HCT116 (cell line): ENCODE measurements at regions not wholly inside any gene's neighbourhood (a gene's known extent, or its start where the extent isn't known, plus 50 kb on each side); places are given as distances from the start of the nearest gene placed in this dataset.

Experiments
- ATAC-seq: fragments of 200-7000 bp; cut with Tn5 transposase; 2 replicates; pipeline ENCODE4 v1.9.1; 2020; ENCODE audit warnings: mild to moderate bottlenecking, moderate library complexity
- BruUV-seq: library from RNA; stranded (reverse); fragments of 400-500 nt; replicated peaks from 2 replicates; lab custom pipeline; 2021; lab: Mats Ljungman, UMichigan
- CTCF ChIA-PET: fragments of 300-600 bp; sonication (Branson Sonifier 250); formaldehyde crosslinking; loops from one replicate; lab custom pipeline; 2021; ENCODE audit warnings: antibody characterized with exemption; lab: Charles Lee
- POLR2A ChIA-PET: fragments of 300-600, 350-600 bp; sonication (Branson Sonifier 250); formaldehyde crosslinking; loops from one replicate; lab custom pipeline; 2021; ENCODE audit warnings: antibody characterized with exemption; lab: Charles Lee
- RAD21 ChIA-PET, 2 experiments: fragments of 300-600 bp; sonication (Branson Sonifier 250); formaldehyde crosslinking; loops; one replicate each; lab custom pipeline; 2023; ENCODE audit warnings: low total read pairs in 2 of 2; ENCODE audit not compliant: uncharacterized antibody in 2 of 2, unreplicated experiment in 2 of 2, low non-redundant PET in 1 of 2; lab: Charles Lee
- DNase-seq: peaks from one replicate; pipeline ENCODE4 v3.0.0-alpha.2; 2010; ENCODE audit warnings: low read depth, low spot score
- H2AFZ ChIP-seq: fragments of 200-600 bp; shearing (Covaris generic), sonication (generic); 2 replicates; pipeline ENCODE4 v1.6.1; 2017; ENCODE audit warnings: low read depth, mixed run types, mixed read lengths, antibody characterized with exemption, low read length; ENCODE audit not compliant: poor library complexity, severe bottlenecking
- H3K27ac ChIP-seq: 2 replicates; pipeline ENCODE4 v1.5.1; 2012; ENCODE audit warnings: low read depth, low read length
- H3K27me3 ChIP-seq: fragments of 200-600 bp; sonication (generic); 2 replicates; pipeline ENCODE4 v1.6.1; 2016; ENCODE audit warnings: mixed run types, low read length, mixed read lengths; ENCODE audit not compliant: insufficient read depth
- H3K36me3 ChIP-seq, 2 experiments: fragments of 200-500 bp in 1 of 2; fragments of 200-600 bp in 1 of 2; sonication (Bioruptor generic) in 1 of 2; sonication (generic) in 1 of 2; 2 replicates each; pipeline versions ENCODE4 v1.5.1 to v1.6.1; 2014 to 2016; ENCODE audit warnings: low read length in 2 of 2, inconsistent platforms in 1 of 2, mixed read lengths in 1 of 2, mixed run types in 1 of 2; ENCODE audit not compliant: insufficient read depth in 2 of 2, control insufficient read depth in 1 of 2
- H3K4me1 ChIP-seq, 2 experiments: fragments of 200-600 bp in 1 of 2; sonication (generic) in 1 of 2; 2 replicates each; pipeline versions ENCODE4 v1.5.1 to v1.6.1; 2012 to 2017; ENCODE audit warnings: low read length in 2 of 2, inconsistent platforms in 1 of 2, mild to moderate bottlenecking in 1 of 2, mixed read lengths in 1 of 2, mixed run types in 1 of 2, moderate library complexity in 1 of 2; ENCODE audit not compliant: insufficient read depth in 2 of 2, control insufficient read depth in 1 of 2
- H3K4me2 ChIP-seq: fragments of 200-600 bp; sonication (generic); 2 replicates; pipeline ENCODE4 v1.6.1; 2017; ENCODE audit warnings: mixed run types, low read length, mixed read lengths
- H3K4me3 ChIP-seq, 2 experiments: fragments of 200-600 bp in 1 of 2; sonication (generic) in 1 of 2; replicated peaks in 1 of 2; 2 replicates each; pipeline ENCODE4 v1.5.1; 2011 to 2016; ENCODE audit warnings: low read length in 2 of 2, control low read depth in 1 of 2, low read depth in 1 of 2, mild to moderate bottlenecking in 1 of 2, mixed read lengths in 1 of 2, mixed run types in 1 of 2
- H3K79me2 ChIP-seq: fragments of 200-600 bp; sonication (generic); 2 replicates; pipeline ENCODE4 v1.6.1; 2017; ENCODE audit warnings: mild to moderate bottlenecking, mixed run types, low read length, moderate library complexity, mixed read lengths; ENCODE audit not compliant: insufficient read depth
- H3K9ac ChIP-seq: fragments of 200-600 bp; sonication (generic); 2 replicates; pipeline ENCODE4 v1.6.1; 2016; ENCODE audit warnings: low read length, mixed read lengths
- H3K9me2 ChIP-seq: fragments of 200-600 bp; sonication (generic), shearing (Covaris generic); 2 replicates; pipeline ENCODE4 v1.6.1; 2017; ENCODE audit warnings: mixed run types, mild to moderate bottlenecking, moderate library complexity; ENCODE audit not compliant: insufficient read depth
- H3K9me3 ChIP-seq, 2 experiments: fragments of 200-500 bp in 1 of 2; fragments of 200-600 bp in 1 of 2; sonication (Bioruptor generic) in 1 of 2; sonication (generic) in 1 of 2; 2 replicates each; pipeline ENCODE4 v1.6.1; 2014 to 2017; ENCODE audit warnings: low read length in 2 of 2, mixed read lengths in 2 of 2, inconsistent platforms in 1 of 2, low read depth in 1 of 2, mild to moderate bottlenecking in 1 of 2, mixed run types in 1 of 2, moderate library complexity in 1 of 2; ENCODE audit not compliant: control insufficient read depth in 1 of 2, insufficient read depth in 1 of 2
- H4K20me1 ChIP-seq: fragments of 200-600 bp; sonication (generic), shearing (Covaris generic); 2 replicates; pipeline ENCODE4 v1.6.1; 2017; ENCODE audit warnings: mixed run types, mild to moderate bottlenecking, moderate library complexity; ENCODE audit not compliant: insufficient read depth
- CEBPB ChIP-seq: IDR thresholded peaks from 2 replicates; pipeline ENCODE4 v1.6.1; 2012; ENCODE audit warnings: low read depth
- CTCF ChIP-seq, 3 experiments: fragments of 200-600 bp in 1 of 3; sonication (generic) in 1 of 3; IDR thresholded peaks in 2 of 3; conservative IDR thresholded peaks in 1 of 3; 2 replicates each; pipeline ENCODE4 v1.5.1; 2012 to 2017; ENCODE audit warnings: low read depth in 2 of 3, low read length in 2 of 3, antibody characterized with exemption in 1 of 3, borderline replicate concordance in 1 of 3, control low read depth in 1 of 3, mild to moderate bottlenecking in 1 of 3, mixed read lengths in 1 of 3, mixed run types in 1 of 3, moderate library complexity in 1 of 3; ENCODE audit not compliant: insufficient read depth in 1 of 3
- EGR1 ChIP-seq: IDR thresholded peaks from 2 replicates; pipeline ENCODE4 v1.6.1; 2012; ENCODE audit warnings: low read depth
- EZH2 ChIP-seq: fragments of 200-600 bp; sonication (generic); IDR thresholded peaks from 2 replicates; pipeline ENCODE4 v1.6.1; 2017; ENCODE audit warnings: antibody characterized with exemption, mixed run types
- EZH2phosphoT487 ChIP-seq: fragments of 200-600 bp; IDR thresholded peaks from 2 replicates; pipeline ENCODE4 v1.6.1; 2018; ENCODE audit warnings: antibody characterized with exemption, borderline replicate concordance
- FOSL1 ChIP-seq: IDR thresholded peaks from 2 replicates; pipeline ENCODE4 v1.6.1; 2012; ENCODE audit warnings: low read depth
- JUND ChIP-seq: IDR thresholded peaks from 2 replicates; pipeline ENCODE4 v1.6.1; 2012
- POLR2A ChIP-seq: IDR thresholded peaks from 2 replicates; pipeline ENCODE4 v1.7.0; 2011; ENCODE audit warnings: borderline replicate concordance; ENCODE audit not compliant: insufficient read depth, insufficient read length; ENCODE audit errors: extremely low read depth
- POLR2AphosphoS5 ChIP-seq: IDR thresholded peaks from 2 replicates; pipeline ENCODE4 v1.6.1; 2011; ENCODE audit warnings: mild to moderate bottlenecking, low read depth, low read length, moderate library complexity
- RAD21 ChIP-seq: IDR thresholded peaks from 2 replicates; pipeline ENCODE4 v1.6.1; 2012; ENCODE audit warnings: low read depth, mild to moderate bottlenecking
- SIN3A ChIP-seq: IDR thresholded peaks from 2 replicates; pipeline ENCODE4 v1.6.1; 2012; ENCODE audit warnings: low read depth
- SP1 ChIP-seq: IDR thresholded peaks from 2 replicates; pipeline ENCODE4 v1.6.1; 2012; ENCODE audit warnings: low read depth
- SRF ChIP-seq: IDR thresholded peaks from 2 replicates; pipeline ENCODE4 v1.6.1; 2012; ENCODE audit warnings: low read depth
- TCF7L2 ChIP-seq: IDR thresholded peaks from 2 replicates; pipeline ENCODE4 v1.7.0; 2011; ENCODE audit warnings: borderline replicate concordance, inconsistent platforms; ENCODE audit not compliant: insufficient read depth, insufficient read length; ENCODE audit errors: extremely low read depth
- ZNF274 ChIP-seq: fragments of 200-500 bp; sonication (Bioruptor generic); IDR thresholded peaks from 2 replicates; pipeline ENCODE4 v1.6.1; 2014; ENCODE audit warnings: mild to moderate bottlenecking, low read depth, low read length, inconsistent platforms
- intact Hi-C: fragments of 100-400 bp; cut with micrococcal nuclease; formaldehyde crosslinking; loops from 2 replicates; pipeline ENCODE4 v1.10.0; 2022
- TF ChIP-seq, protein P1 (sequence below): IDR thresholded peaks from 2 replicates; pipeline ENCODE4 v1.6.1; 2012
- TF ChIP-seq, protein P2 (sequence below): IDR thresholded peaks from 2 replicates; pipeline ENCODE4 v1.6.1; 2011; ENCODE audit warnings: mild to moderate bottlenecking, low read length, moderate library complexity; ENCODE audit not compliant: insufficient replicate concordance; ENCODE audit errors: extremely low read depth
- TF ChIP-seq, protein P3 (sequence below): IDR thresholded peaks from 2 replicates; pipeline ENCODE4 v1.6.1; 2012

DNA sequence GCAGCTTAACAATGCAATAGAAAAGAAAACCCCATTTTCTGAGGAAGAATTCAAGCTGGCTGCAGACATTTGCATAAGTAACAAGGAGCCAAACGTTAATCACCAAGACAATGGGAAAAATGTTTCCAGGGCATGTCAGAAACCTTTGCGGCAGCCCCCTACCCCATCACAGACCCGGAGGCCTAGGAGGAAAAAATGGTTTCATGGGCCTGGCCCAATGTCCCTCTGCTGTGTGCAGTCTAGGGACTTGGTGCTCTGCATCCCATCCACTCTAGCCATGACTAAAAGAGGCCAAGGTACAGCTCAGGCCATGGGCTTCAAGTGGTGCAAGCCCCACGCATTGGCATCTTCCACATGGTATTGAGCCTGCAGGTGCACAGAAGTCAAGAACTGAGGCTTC, 147.0 kb upstream of the NR3C2 start:
- intact Hi-C loops, result no loop called here
- BruUV-seq, result no TSS peak
- Histone ChIP-seq H3K79me2 (no peaks in the 10 kb centered on the region), H4K20me1 (no peaks in the 10 kb centered on the region), H3K4me2 (no peak overlapping the region), H3K27me3 (no peaks in the 10 kb centered on the region), H3K9me2 (no peaks in the 10 kb centered on the region), H3K4me3 (no peak overlapping the region), H3K27ac (no peak overlapping the region), H2AFZ (no peak overlapping the region)
- POLR2A ChIA-PET, result no interaction called here
- DNase-seq (no peak), ATAC-seq (no peak)
- CTCF ChIA-PET, result no interaction called here
- RAD21 ChIA-PET, result no interaction called here
- TF ChIP-seq EZH2phosphoT487, result no peak
- TF ChIP-seq, protein P1, sequence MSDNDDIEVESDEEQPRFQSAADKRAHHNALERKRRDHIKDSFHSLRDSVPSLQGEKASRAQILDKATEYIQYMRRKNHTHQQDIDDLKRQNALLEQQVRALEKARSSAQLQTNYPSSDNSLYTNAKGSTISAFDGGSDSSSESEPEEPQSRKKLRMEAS, result no peak
- TF ChIP-seq, protein P2, sequence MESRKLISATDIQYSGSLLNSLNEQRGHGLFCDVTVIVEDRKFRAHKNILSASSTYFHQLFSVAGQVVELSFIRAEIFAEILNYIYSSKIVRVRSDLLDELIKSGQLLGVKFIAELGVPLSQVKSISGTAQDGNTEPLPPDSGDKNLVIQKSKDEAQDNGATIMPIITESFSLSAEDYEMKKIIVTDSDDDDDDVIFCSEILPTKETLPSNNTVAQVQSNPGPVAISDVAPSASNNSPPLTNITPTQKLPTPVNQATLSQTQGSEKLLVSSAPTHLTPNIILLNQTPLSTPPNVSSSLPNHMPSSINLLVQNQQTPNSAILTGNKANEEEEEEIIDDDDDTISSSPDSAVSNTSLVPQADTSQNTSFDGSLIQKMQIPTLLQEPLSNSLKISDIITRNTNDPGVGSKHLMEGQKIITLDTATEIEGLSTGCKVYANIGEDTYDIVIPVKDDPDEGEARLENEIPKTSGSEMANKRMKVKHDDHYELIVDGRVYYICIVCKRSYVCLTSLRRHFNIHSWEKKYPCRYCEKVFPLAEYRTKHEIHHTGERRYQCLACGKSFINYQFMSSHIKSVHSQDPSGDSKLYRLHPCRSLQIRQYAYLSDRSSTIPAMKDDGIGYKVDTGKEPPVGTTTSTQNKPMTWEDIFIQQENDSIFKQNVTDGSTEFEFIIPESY, result no peak
- TF ChIP-seq SRF, result no peak
- no peak for TF ChIP-seq JUND
- TF ChIP-seq POLR2A, result no peak
- no peak for TF ChIP-seq CEBPB
- no peak for TF ChIP-seq RAD21
- TF ChIP-seq SIN3A, result no peak
- no peak for TF ChIP-seq SP1
- no peak for TF ChIP-seq EZH2
- TF ChIP-seq CTCF (IDR thresholded peaks at IDR 0.05 in 2 of 3, conservative IDR thresholded peaks at IDR 0.05 in 1 of 3; ENCODE audit: borderline replicate concordance in 1 of 3, insufficient read depth in 1 of 3, low read depth in 2 of 3, low read length in 2 of 3), result no peak
- TF ChIP-seq TCF7L2, result no peak
- TF ChIP-seq, protein P3, sequence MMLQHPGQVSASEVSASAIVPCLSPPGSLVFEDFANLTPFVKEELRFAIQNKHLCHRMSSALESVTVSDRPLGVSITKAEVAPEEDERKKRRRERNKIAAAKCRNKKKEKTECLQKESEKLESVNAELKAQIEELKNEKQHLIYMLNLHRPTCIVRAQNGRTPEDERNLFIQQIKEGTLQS, result no peak
- TF ChIP-seq EGR1, result no peak
- TF ChIP-seq POLR2AphosphoS5, result no peak
- TF ChIP-seq ZNF274, result no peak
- no peak for TF ChIP-seq FOSL1
- TF ChIP-seq, all 23 proteins: peak for 0
- Histone ChIP-seq H3K36me3 (no peaks in the 10 kb centered on the region), H3K9ac (no peak overlapping the region), H3K9me3 (no peaks in the 10 kb centered on the region), H3K4me1 (no peaks in the 10 kb centered on the region)
